SK-N-SH treated with all-trans-retinoic acid at 6 μM for 48 hours (cell line): ENCODE measurements at regions not wholly inside any gene's neighbourhood (a gene's known extent, or its start where the extent isn't known, plus 50 kb on each side); places are given as distances from the start of the nearest gene placed in this dataset.

Experiments
- ATAC-seq: fragments of 200-7000 bp; cut with Tn5 transposase; 3 replicates; pipeline ENCODE4 v1.9.1; 2020; ENCODE audit warnings: mild to moderate bottlenecking, moderate library complexity
- ARNTL ChIP-seq: fragments of 450-650 bp; formaldehyde crosslinking; IDR thresholded peaks from 2 replicates; pipeline ENCODE4 v1.5.0; 2020; ENCODE audit warnings: low read depth, mild to moderate bottlenecking, moderate library complexity, borderline replicate concordance
- BACH2 ChIP-seq: fragments of 250-450 bp; sonication (Bioruptor Pico); IDR thresholded peaks from 2 replicates; pipeline ENCODE4 v1.9.0; 2021; ENCODE audit warnings: mild to moderate bottlenecking, borderline replicate concordance
- CSDC2 ChIP-seq: fragments of 250-450 bp; sonication (Bioruptor Pico); IDR thresholded peaks from 2 replicates; pipeline ENCODE4 v1.5.0; 2020; ENCODE audit warnings: mild to moderate bottlenecking, moderate library complexity
- CSRNP3 ChIP-seq: fragments of 250-450 bp; sonication (Bioruptor Pico); IDR thresholded peaks from 2 replicates; pipeline ENCODE4 v1.5.1; 2021; ENCODE audit warnings: mild to moderate bottlenecking, moderate library complexity
- ESRRG ChIP-seq: fragments of 250-450 bp; sonication (Bioruptor Pico); IDR thresholded peaks from 2 replicates; pipeline ENCODE4 v1.6.1; 2021; ENCODE audit warnings: mild to moderate bottlenecking
- GLIS3 ChIP-seq: fragments of 250-450 bp; sonication (Bioruptor Pico); IDR thresholded peaks from 2 replicates; pipeline ENCODE4 v1.5.0; 2020; ENCODE audit warnings: mild to moderate bottlenecking, moderate library complexity
- ISL1 ChIP-seq: fragments of 250-450 bp; sonication (Bioruptor Pico); IDR thresholded peaks from 2 replicates; pipeline ENCODE4 v2.1.2; 2022; ENCODE audit warnings: mild to moderate bottlenecking, moderate library complexity
- OSR1 ChIP-seq: fragments of 250-450 bp; sonication (Bioruptor Pico); IDR thresholded peaks from 2 replicates; pipeline ENCODE4 v1.8.0; 2022; ENCODE audit warnings: moderate library complexity, mild to moderate bottlenecking, inconsistent platforms
- PPARA ChIP-seq: fragments of 250-450 bp; sonication (Bioruptor Pico); IDR thresholded peaks from 2 replicates; pipeline ENCODE4 v1.5.0; 2020; ENCODE audit warnings: mild to moderate bottlenecking, borderline replicate concordance
- RARB ChIP-seq: fragments of 250-450 bp; sonication (Bioruptor Pico); IDR thresholded peaks from 2 replicates; pipeline ENCODE4 v1.8.0; 2021; ENCODE audit warnings: mild to moderate bottlenecking, moderate library complexity
- SNAI2 ChIP-seq: fragments of 250-450 bp; sonication (Bioruptor Pico); IDR thresholded peaks from 2 replicates; pipeline ENCODE4 v1.5.0; 2020; ENCODE audit warnings: mild to moderate bottlenecking, moderate library complexity
- TOX ChIP-seq: fragments of 250-450 bp; sonication (Bioruptor Pico); IDR thresholded peaks from 2 replicates; pipeline ENCODE4 v1.8.0; 2021; ENCODE audit warnings: mild to moderate bottlenecking, moderate library complexity, borderline replicate concordance
- ZC3H10 ChIP-seq: fragments of 250-450 bp; sonication (Bioruptor Pico); IDR thresholded peaks from 2 replicates; pipeline ENCODE4 v1.5.1; 2021; ENCODE audit warnings: mild to moderate bottlenecking, moderate library complexity
- ZFP3 ChIP-seq: fragments of 250-450 bp; sonication (Bioruptor Pico); IDR thresholded peaks from 2 replicates; pipeline ENCODE4 v1.5.0; 2020; ENCODE audit warnings: mild to moderate bottlenecking, moderate library complexity
- ZNF565 ChIP-seq: fragments of 450-650 bp; formaldehyde crosslinking; conservative IDR thresholded peaks from 2 replicates; pipeline ENCODE4 v1.5.0; 2020; ENCODE audit warnings: low read depth, mild to moderate bottlenecking, moderate library complexity
- ZNF70 ChIP-seq: fragments of 450-650 bp; formaldehyde crosslinking; IDR thresholded peaks from 2 replicates; pipeline ENCODE4 v1.5.0; 2020; ENCODE audit warnings: mild to moderate bottlenecking, moderate library complexity
- ZNF8 ChIP-seq: fragments of 450-650 bp; formaldehyde crosslinking; IDR thresholded peaks from 2 replicates; pipeline ENCODE4 v1.5.0; 2020; ENCODE audit warnings: mild to moderate bottlenecking, moderate library complexity
- TF ChIP-seq, protein P1 (sequence below): fragments of 250-450 bp; sonication (Bioruptor Pico); IDR thresholded peaks from 2 replicates; pipeline ENCODE4 v1.5.0; 2020; ENCODE audit warnings: mild to moderate bottlenecking, moderate library complexity
- TF ChIP-seq, protein P2 (sequence below): fragments of 250-450 bp; sonication (Bioruptor Pico); IDR thresholded peaks from 2 replicates; pipeline ENCODE4 v1.8.0; 2021; ENCODE audit warnings: low read depth, mild to moderate bottlenecking, moderate library complexity, borderline replicate concordance
- TF ChIP-seq, protein P3 (sequence below): fragments of 250-450 bp; sonication (Bioruptor Pico); IDR thresholded peaks from 2 replicates; pipeline ENCODE4 v1.5.1; 2020; ENCODE audit warnings: low read depth, mild to moderate bottlenecking, moderate library complexity
- TF ChIP-seq, protein P4 (sequence below): fragments of 250-450 bp; sonication (Bioruptor Pico); IDR thresholded peaks from 2 replicates; pipeline ENCODE4 v1.8.0; 2020; ENCODE audit warnings: mild to moderate bottlenecking, moderate library complexity, borderline replicate concordance

DNA sequence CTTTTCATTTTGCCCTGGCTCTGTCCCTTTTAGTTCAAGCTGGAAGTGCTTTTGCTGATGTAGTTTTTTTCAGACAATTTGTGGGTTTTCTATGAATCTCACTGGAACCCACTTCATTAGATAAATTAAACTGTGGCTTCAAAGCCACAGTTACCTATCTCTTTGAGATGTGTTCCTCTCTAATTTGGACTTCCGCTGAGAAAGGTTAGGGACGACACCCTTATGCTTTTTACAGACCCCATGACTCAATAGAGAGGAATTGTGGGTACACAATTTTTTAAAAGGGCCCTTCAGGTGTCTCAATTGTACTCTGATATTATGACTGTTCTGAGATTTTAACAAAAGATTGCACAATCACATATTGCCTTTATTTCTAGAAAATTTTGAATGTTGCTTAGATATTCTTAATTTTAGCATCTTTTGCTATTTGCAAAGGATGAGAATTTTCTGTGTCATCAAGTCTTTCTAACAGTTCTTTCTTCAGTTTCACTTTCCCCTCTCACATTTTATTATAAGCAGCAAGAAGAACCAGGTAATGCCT is 110.6 kb downstream of the GADD45G start:
- no peak for ATAC-seq

GRCh38 chr9:89715881-89716280 is 111.1 kb downstream of the GADD45G start:
- no peak for ATAC-seq
- TF ChIP-seq RARB (no peak), ARNTL (CRISPR knock-in tag) (no peak), GLIS3 (CRISPR knock-in tag) (no peak), CSDC2 (no peak), ZNF70 (CRISPR knock-in tag) (no peak), ISL1 (no peak), TOX (CRISPR knock-in tag) (no peak), OSR1 (CRISPR knock-in tag) (no peak), SNAI2 (no peak), ZFP3 (CRISPR knock-in tag) (no peak), ZNF565 (no peak)
- TF ChIP-seq, protein P1, sequence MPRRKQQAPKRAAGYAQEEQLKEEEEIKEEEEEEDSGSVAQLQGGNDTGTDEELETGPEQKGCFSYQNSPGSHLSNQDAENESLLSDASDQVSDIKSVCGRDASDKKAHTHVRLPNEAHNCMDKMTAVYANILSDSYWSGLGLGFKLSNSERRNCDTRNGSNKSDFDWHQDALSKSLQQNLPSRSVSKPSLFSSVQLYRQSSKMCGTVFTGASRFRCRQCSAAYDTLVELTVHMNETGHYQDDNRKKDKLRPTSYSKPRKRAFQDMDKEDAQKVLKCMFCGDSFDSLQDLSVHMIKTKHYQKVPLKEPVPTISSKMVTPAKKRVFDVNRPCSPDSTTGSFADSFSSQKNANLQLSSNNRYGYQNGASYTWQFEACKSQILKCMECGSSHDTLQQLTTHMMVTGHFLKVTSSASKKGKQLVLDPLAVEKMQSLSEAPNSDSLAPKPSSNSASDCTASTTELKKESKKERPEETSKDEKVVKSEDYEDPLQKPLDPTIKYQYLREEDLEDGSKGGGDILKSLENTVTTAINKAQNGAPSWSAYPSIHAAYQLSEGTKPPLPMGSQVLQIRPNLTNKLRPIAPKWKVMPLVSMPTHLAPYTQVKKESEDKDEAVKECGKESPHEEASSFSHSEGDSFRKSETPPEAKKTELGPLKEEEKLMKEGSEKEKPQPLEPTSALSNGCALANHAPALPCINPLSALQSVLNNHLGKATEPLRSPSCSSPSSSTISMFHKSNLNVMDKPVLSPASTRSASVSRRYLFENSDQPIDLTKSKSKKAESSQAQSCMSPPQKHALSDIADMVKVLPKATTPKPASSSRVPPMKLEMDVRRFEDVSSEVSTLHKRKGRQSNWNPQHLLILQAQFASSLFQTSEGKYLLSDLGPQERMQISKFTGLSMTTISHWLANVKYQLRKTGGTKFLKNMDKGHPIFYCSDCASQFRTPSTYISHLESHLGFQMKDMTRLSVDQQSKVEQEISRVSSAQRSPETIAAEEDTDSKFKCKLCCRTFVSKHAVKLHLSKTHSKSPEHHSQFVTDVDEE (CRISPR knock-in tag), result no peak
- TF ChIP-seq, protein P2, sequence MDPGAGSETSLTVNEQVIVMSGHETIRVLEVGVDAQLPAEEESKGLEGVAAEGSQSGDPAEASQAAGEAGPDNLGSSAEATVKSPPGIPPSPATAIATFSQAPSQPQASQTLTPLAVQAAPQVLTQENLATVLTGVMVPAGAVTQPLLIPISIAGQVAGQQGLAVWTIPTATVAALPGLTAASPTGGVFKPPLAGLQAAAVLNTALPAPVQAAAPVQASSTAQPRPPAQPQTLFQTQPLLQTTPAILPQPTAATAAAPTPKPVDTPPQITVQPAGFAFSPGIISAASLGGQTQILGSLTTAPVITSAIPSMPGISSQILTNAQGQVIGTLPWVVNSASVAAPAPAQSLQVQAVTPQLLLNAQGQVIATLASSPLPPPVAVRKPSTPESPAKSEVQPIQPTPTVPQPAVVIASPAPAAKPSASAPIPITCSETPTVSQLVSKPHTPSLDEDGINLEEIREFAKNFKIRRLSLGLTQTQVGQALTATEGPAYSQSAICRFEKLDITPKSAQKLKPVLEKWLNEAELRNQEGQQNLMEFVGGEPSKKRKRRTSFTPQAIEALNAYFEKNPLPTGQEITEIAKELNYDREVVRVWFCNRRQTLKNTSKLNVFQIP, result no peak
- TF ChIP-seq, protein P3, sequence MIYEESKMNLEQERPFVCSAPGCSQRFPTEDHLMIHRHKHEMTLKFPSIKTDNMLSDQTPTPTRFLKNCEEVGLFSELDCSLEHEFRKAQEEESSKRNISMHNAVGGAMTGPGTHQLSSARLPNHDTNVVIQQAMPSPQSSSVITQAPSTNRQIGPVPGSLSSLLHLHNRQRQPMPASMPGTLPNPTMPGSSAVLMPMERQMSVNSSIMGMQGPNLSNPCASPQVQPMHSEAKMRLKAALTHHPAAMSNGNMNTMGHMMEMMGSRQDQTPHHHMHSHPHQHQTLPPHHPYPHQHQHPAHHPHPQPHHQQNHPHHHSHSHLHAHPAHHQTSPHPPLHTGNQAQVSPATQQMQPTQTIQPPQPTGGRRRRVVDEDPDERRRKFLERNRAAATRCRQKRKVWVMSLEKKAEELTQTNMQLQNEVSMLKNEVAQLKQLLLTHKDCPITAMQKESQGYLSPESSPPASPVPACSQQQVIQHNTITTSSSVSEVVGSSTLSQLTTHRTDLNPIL (CRISPR knock-in tag), result no peak

More for the DNA sequence above, 110.6 kb downstream of the GADD45G start:
- TF ChIP-seq, protein P4, sequence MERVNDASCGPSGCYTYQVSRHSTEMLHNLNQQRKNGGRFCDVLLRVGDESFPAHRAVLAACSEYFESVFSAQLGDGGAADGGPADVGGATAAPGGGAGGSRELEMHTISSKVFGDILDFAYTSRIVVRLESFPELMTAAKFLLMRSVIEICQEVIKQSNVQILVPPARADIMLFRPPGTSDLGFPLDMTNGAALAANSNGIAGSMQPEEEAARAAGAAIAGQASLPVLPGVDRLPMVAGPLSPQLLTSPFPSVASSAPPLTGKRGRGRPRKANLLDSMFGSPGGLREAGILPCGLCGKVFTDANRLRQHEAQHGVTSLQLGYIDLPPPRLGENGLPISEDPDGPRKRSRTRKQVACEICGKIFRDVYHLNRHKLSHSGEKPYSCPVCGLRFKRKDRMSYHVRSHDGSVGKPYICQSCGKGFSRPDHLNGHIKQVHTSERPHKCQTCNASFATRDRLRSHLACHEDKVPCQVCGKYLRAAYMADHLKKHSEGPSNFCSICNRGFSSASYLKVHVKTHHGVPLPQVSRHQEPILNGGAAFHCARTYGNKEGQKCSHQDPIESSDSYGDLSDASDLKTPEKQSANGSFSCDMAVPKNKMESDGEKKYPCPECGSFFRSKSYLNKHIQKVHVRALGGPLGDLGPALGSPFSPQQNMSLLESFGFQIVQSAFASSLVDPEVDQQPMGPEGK (CRISPR knock-in tag), result no peak
- TF ChIP-seq, protein P1 (CRISPR knock-in tag), result no peak
- TF ChIP-seq RARB (no peak), CSDC2 (no peak), BACH2 (CRISPR knock-in tag) (no peak), SNAI2 (no peak), ZC3H10 (CRISPR knock-in tag) (no peak), PPARA (CRISPR knock-in tag) (no peak), ZNF565 (no peak), CSRNP3 (CRISPR knock-in tag) (no peak), ZFP3 (CRISPR knock-in tag) (no peak), GLIS3 (CRISPR knock-in tag) (no peak), ESRRG (CRISPR knock-in tag) (no peak), ARNTL (CRISPR knock-in tag) (no peak), ISL1 (no peak), ZNF8 (CRISPR knock-in tag) (no peak)
- TF ChIP-seq, protein P2, result no peak
